ENCODE measurements at regions not wholly inside any gene's neighbourhood (a gene's known extent, or its start where the extent isn't known, plus 50 kb on each side); places are given as distances from the start of the nearest gene placed in this dataset.

GRCh38 chr6:165822501-165822900 is 159.5 kb upstream of the PDE10A start:
- no peak for TF ChIP-seq CTCF (IDR thresholded peaks at IDR 0.05; ENCODE audit: low read depth, low read length)
- DNase-seq (ENCODE audit: extremely low read depth, low read depth): no peak

GRCh38 chr6:165821754-165822153 is 158.7 kb upstream of the PDE10A start:
- no peak for TF ChIP-seq CTCF (IDR thresholded peaks at IDR 0.05; ENCODE audit: low read depth, low read length)
- no peak for DNase-seq (ENCODE audit: extremely low read depth, low read depth)

- DNase-seq (ENCODE audit: extremely low read depth, low read depth): no peak
- TF ChIP-seq CTCF (IDR thresholded peaks at IDR 0.05; ENCODE audit: low read depth, low read length): no peak
These were observed 157.9 kb upstream of the PDE10A start for GRCh38 chr6:165820934-165821333.

GRCh38 chr6:165820407-165820806 is 157.4 kb upstream of the PDE10A start:
- DNase-seq (ENCODE audit: extremely low read depth, low read depth): no peak
- no peak for TF ChIP-seq CTCF (IDR thresholded peaks at IDR 0.05; ENCODE audit: low read depth, low read length)

- no peak for TF ChIP-seq CTCF (IDR thresholded peaks at IDR 0.05; ENCODE audit: low read depth, low read length)
- no peak for DNase-seq (ENCODE audit: extremely low read depth, low read depth)
These were observed 156.4 kb upstream of the PDE10A start for GRCh38 chr6:165819394-165819793.

GRCh38 chr6:165818200-165818599 is 155.2 kb upstream of the PDE10A start:
- TF ChIP-seq CTCF (IDR thresholded peaks at IDR 0.05; ENCODE audit: low read depth, low read length): no peak
- no peak for DNase-seq (ENCODE audit: extremely low read depth, low read depth)

- no peak for DNase-seq (ENCODE audit: extremely low read depth, low read depth)
These were observed 154.7 kb upstream of the PDE10A start for GRCh38 chr6:165817771-165818170.

More at GRCh38 chr6:165817771-165818170, 154.7 kb upstream of the PDE10A start:
- no peak for TF ChIP-seq CTCF (IDR thresholded peaks at IDR 0.05; ENCODE audit: low read depth, low read length)
